SK-N-SH treated with all-trans-retinoic acid at 6 μM for 48 hours (cell line): ENCODE measurements at regions not wholly inside any gene's neighbourhood (a gene's known extent, or its start where the extent isn't known, plus 50 kb on each side); places are given as distances from the start of the nearest gene placed in this dataset.

Experiments
- CSDC2 ChIP-seq: fragments of 250-450 bp; sonication (Bioruptor Pico); IDR thresholded peaks from 2 replicates; pipeline ENCODE4 v1.5.0; 2020; ENCODE audit warnings: mild to moderate bottlenecking, moderate library complexity
- OSR1 ChIP-seq: fragments of 250-450 bp; sonication (Bioruptor Pico); IDR thresholded peaks from 2 replicates; pipeline ENCODE4 v1.8.0; 2022; ENCODE audit warnings: moderate library complexity, mild to moderate bottlenecking, inconsistent platforms
- SNAI2 ChIP-seq: fragments of 250-450 bp; sonication (Bioruptor Pico); IDR thresholded peaks from 2 replicates; pipeline ENCODE4 v1.5.0; 2020; ENCODE audit warnings: mild to moderate bottlenecking, moderate library complexity
- TCF4 ChIP-seq: fragments of 250-450 bp; sonication (Bioruptor Pico); IDR thresholded peaks from 2 replicates; pipeline ENCODE4 v1.8.0; 2021; ENCODE audit warnings: mild to moderate bottlenecking, moderate library complexity, borderline replicate concordance
- ZC3H10 ChIP-seq: fragments of 250-450 bp; sonication (Bioruptor Pico); IDR thresholded peaks from 2 replicates; pipeline ENCODE4 v1.5.1; 2021; ENCODE audit warnings: mild to moderate bottlenecking, moderate library complexity
- ZFP30 ChIP-seq: fragments of 450-650 bp; formaldehyde crosslinking; IDR thresholded peaks from 2 replicates; pipeline ENCODE4 v1.5.0; 2022; ENCODE audit warnings: mild to moderate bottlenecking, moderate library complexity

GRCh38 chr6:112773187-112773586, 426.1 kb downstream of the RFPL4B start:
- TF ChIP-seq OSR1 (CRISPR knock-in tag) (no peak), TCF4 (CRISPR knock-in tag) (no peak), ZFP30 (CRISPR knock-in tag) (no peak), ZC3H10 (CRISPR knock-in tag) (no peak), CSDC2 (no peak), SNAI2 (no peak)
